ENCODE measurements at regions not wholly inside any gene's neighbourhood (a gene's known extent, or its start where the extent isn't known, plus 50 kb on each side); places are given as distances from the start of the nearest gene placed in this dataset.

GRCh38 chr6:11349880-11350279 is 117.4 kb upstream of the NEDD9 start:
- Histone ChIP-seq H3K27ac (ENCODE audit: low read depth in 1 of 2, low read length in 2 of 2) (no peak overlapping the region), H3K4me1 (ENCODE audit: control insufficient read depth in 1 of 2, insufficient read depth in 2 of 2, low read length in 2 of 2) (peaks cover 0 to 2% of the 10 kb centered on the region in 2 donors), H3K36me3 (ENCODE audit: control insufficient read depth in 1 of 2, insufficient read depth in 2 of 2, low read length in 1 of 2) (no peaks in the 10 kb centered on the region), H3K4me3 (ENCODE audit: low read length in 2 of 2) (no peak overlapping the region), H3K27me3 (ENCODE audit: control insufficient read depth in 1 of 2, insufficient read depth in 2 of 2, low read length in 1 of 2) (no peaks in the 10 kb centered on the region), H3K9me3 (ENCODE audit: control insufficient read depth, low read length) (no peaks in the 10 kb centered on the region)
- intact Hi-C loops (cut with DNase I): loop anchor here (5.0 to 10.0 kb wide), 2 partner anchors 62 to 65 kb away; no protein-coding TSS in a partner anchor
- no peak for DNase-seq
- ATAC-seq (ENCODE audit: low FRiP score): no peak

- intact Hi-C loops (cut with DNase I): no loop called here
- H3K4me3 ChIP-seq (ENCODE audit: low read length in 2 of 2): no peak overlapping the region
- H3K4me1 ChIP-seq (ENCODE audit: control insufficient read depth in 1 of 2, insufficient read depth in 2 of 2, low read length in 2 of 2): no peaks in the 10 kb centered on the region
- no peak overlapping the region for H3K27ac ChIP-seq (ENCODE audit: low read depth in 1 of 2, low read length in 2 of 2)
- ATAC-seq (ENCODE audit: low FRiP score) (no peak), DNase-seq (no peak)
- H3K36me3 ChIP-seq (ENCODE audit: control insufficient read depth in 1 of 2, insufficient read depth in 2 of 2, low read length in 1 of 2): no peaks in the 10 kb centered on the region
- H3K9me3 ChIP-seq (ENCODE audit: control insufficient read depth, low read length): no peaks in the 10 kb centered on the region
- H3K27me3 ChIP-seq (ENCODE audit: control insufficient read depth in 1 of 2, insufficient read depth in 2 of 2, low read length in 1 of 2): no peaks in the 10 kb centered on the region
- 92% methylated on average over 1 of the region's 1 CpG for WGBS, 2 donors
Observed at GRCh38 chr6:11346516-11346915, 114.0 kb upstream of the NEDD9 start.

GRCh38 chr6:11345536-11345935 is 113.1 kb upstream of the NEDD9 start:
- no peak overlapping the region for H3K4me3 ChIP-seq (ENCODE audit: low read length in 2 of 2)
- ATAC-seq (ENCODE audit: low FRiP score) (no peak), DNase-seq (no peak)
- H3K27me3 ChIP-seq (ENCODE audit: control insufficient read depth in 1 of 2, insufficient read depth in 2 of 2, low read length in 1 of 2): no peaks in the 10 kb centered on the region
- no peak overlapping the region for H3K27ac ChIP-seq (ENCODE audit: low read depth in 1 of 2, low read length in 2 of 2)
- H3K36me3 ChIP-seq (ENCODE audit: control insufficient read depth in 1 of 2, insufficient read depth in 2 of 2, low read length in 1 of 2): no peaks in the 10 kb centered on the region
- WGBS, 2 donors: 97 to 99% methylated on average over 5 of the region's 5 CpGs
- H3K4me1 ChIP-seq (ENCODE audit: control insufficient read depth in 1 of 2, insufficient read depth in 2 of 2, low read length in 2 of 2): no peaks in the 10 kb centered on the region
- intact Hi-C loops (cut with DNase I): no loop called here
- peaks cover 5% of the 10 kb centered on the region for H3K9me3 ChIP-seq (ENCODE audit: control insufficient read depth, low read length)

DNA sequence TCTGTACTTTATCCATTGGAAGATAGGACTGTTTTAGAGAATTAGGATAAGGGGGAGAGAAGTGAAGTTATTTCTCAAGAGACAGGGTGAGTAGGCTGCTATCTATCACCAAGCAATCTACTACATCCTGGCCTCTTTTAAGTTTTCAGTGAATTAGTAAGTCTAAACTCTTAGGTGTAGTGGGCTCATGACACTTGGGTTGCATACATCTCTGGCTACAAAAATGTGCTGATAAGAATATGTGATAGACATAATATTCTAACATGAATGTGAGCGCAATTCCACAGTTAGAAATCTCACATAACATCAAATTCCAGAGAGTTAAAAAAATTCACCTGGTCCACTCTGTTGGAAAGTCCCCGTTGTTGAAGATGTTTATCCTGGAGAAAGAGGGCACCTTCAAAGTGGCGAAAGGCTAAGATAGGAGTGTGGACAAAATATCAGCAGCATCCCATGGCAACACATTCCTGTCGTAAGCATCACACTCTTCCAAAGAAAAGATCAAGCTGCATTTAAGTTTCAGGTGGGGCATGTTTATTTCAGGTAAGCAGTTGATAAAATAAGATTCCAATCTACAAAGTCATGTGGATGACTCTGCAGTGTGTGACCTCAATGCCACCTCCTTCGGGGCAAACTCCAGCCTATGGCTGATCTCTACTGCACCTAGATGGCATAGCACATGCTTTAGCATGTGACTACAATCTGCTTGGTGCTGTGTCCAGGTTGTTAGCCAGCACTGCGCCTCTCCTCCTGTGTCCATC is 111.7 kb upstream of the NEDD9 start:
- Histone ChIP-seq H3K4me3 (ENCODE audit: low read length in 2 of 2) (no peak overlapping the region), H3K27ac (ENCODE audit: low read depth in 1 of 2, low read length in 2 of 2) (no peak overlapping the region), H3K9me3 (ENCODE audit: control insufficient read depth, low read length) (peaks cover 5% of the 10 kb centered on the region), H3K36me3 (ENCODE audit: control insufficient read depth in 1 of 2, insufficient read depth in 2 of 2, low read length in 1 of 2) (no peaks in the 10 kb centered on the region), H3K4me1 (ENCODE audit: control insufficient read depth in 1 of 2, insufficient read depth in 2 of 2, low read length in 2 of 2) (no peaks in the 10 kb centered on the region), H3K27me3 (ENCODE audit: control insufficient read depth in 1 of 2, insufficient read depth in 2 of 2, low read length in 1 of 2) (no peaks in the 10 kb centered on the region)
- no peak for DNase-seq
- WGBS, 2 donors: 84 to 85% methylated on average over 6 of the region's 6 CpGs
- intact Hi-C loops (cut with DNase I): no loop called here
- ATAC-seq (ENCODE audit: low FRiP score): no peak

GRCh38 chr6:11341867-11342266 is 109.4 kb upstream of the NEDD9 start:
- Histone ChIP-seq H3K4me1 (ENCODE audit: control insufficient read depth in 1 of 2, insufficient read depth in 2 of 2, low read length in 2 of 2) (no peaks in the 10 kb centered on the region), H3K9me3 (ENCODE audit: control insufficient read depth, low read length) (peaks cover 5% of the 10 kb centered on the region), H3K27ac (ENCODE audit: low read depth in 1 of 2, low read length in 2 of 2) (no peak overlapping the region), H3K36me3 (ENCODE audit: control insufficient read depth in 1 of 2, insufficient read depth in 2 of 2, low read length in 1 of 2) (no peaks in the 10 kb centered on the region), H3K4me3 (ENCODE audit: low read length in 2 of 2) (no peak overlapping the region), H3K27me3 (ENCODE audit: control insufficient read depth in 1 of 2, insufficient read depth in 2 of 2, low read length in 1 of 2) (no peaks in the 10 kb centered on the region)
- whole genome bisulfite sequencing, 2 donors: 89 to 97% methylated on average over 2 of the region's 2 CpGs
- ATAC-seq (ENCODE audit: low FRiP score) (no peak), DNase-seq (no peak)
- intact Hi-C loops (cut with DNase I): no loop called here

- H3K4me3 ChIP-seq (ENCODE audit: low read length in 2 of 2): no peak overlapping the region
- 82 to 84% methylated on average over 3 of the region's 3 CpGs for WGBS, 2 donors
- peaks cover 5% of the 10 kb centered on the region for H3K9me3 ChIP-seq (ENCODE audit: control insufficient read depth, low read length)
- no peaks in the 10 kb centered on the region for H3K4me1 ChIP-seq (ENCODE audit: control insufficient read depth in 1 of 2, insufficient read depth in 2 of 2, low read length in 2 of 2)
- no peak for ATAC-seq (ENCODE audit: low FRiP score)
- no peaks in the 10 kb centered on the region for H3K27me3 ChIP-seq (ENCODE audit: control insufficient read depth in 1 of 2, insufficient read depth in 2 of 2, low read length in 1 of 2)
- H3K27ac ChIP-seq (ENCODE audit: low read depth in 1 of 2, low read length in 2 of 2): no peak overlapping the region
- intact Hi-C loops (cut with DNase I): no loop called here
- no peaks in the 10 kb centered on the region for H3K36me3 ChIP-seq (ENCODE audit: control insufficient read depth in 1 of 2, insufficient read depth in 2 of 2, low read length in 1 of 2)
- DNase-seq: no peak
Observed at GRCh38 chr6:11341303-11341702, 108.8 kb upstream of the NEDD9 start.

DNA sequence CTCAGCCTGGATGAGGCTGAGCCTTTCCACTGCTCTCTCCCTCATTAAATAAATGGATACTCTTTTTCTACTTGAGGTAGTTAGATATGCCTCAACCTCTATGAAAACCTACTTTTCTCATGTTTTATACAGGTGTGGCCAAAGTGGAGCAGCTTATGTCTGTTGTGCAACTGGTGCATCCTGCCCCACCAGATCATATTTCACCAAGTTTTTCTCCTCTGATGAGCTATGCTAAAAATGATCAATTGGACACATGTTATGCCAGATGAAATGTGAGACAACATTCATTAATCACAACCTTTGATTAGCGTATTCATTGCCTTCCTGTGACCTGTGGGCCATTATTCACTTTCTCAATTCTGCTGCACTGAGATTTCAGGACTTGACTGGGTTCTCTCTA is 106.9 kb upstream of the NEDD9 start:
- ATAC-seq (ENCODE audit: low FRiP score) (no peak), DNase-seq (no peak)
- intact Hi-C loops (cut with DNase I): no loop called here
- H3K4me1 ChIP-seq (ENCODE audit: control insufficient read depth in 1 of 2, insufficient read depth in 2 of 2, low read length in 2 of 2): no peaks in the 10 kb centered on the region
- H3K27me3 ChIP-seq (ENCODE audit: control insufficient read depth in 1 of 2, insufficient read depth in 2 of 2, low read length in 1 of 2): no peaks in the 10 kb centered on the region
- no peak overlapping the region for H3K27ac ChIP-seq (ENCODE audit: low read depth in 1 of 2, low read length in 2 of 2)
- no peak overlapping the region for H3K4me3 ChIP-seq (ENCODE audit: low read length in 2 of 2)
- H3K9me3 ChIP-seq (ENCODE audit: control insufficient read depth, low read length): peaks cover 5% of the 10 kb centered on the region
- no peaks in the 10 kb centered on the region for H3K36me3 ChIP-seq (ENCODE audit: control insufficient read depth in 1 of 2, insufficient read depth in 2 of 2, low read length in 1 of 2)
- 78 to 81% methylated on average over 1 of the region's 1 CpG for WGBS, 2 donors

GRCh38 chr6:11337306-11337705 is 104.8 kb upstream of the NEDD9 start:
- intact Hi-C loops (cut with DNase I): no loop called here

DNA sequence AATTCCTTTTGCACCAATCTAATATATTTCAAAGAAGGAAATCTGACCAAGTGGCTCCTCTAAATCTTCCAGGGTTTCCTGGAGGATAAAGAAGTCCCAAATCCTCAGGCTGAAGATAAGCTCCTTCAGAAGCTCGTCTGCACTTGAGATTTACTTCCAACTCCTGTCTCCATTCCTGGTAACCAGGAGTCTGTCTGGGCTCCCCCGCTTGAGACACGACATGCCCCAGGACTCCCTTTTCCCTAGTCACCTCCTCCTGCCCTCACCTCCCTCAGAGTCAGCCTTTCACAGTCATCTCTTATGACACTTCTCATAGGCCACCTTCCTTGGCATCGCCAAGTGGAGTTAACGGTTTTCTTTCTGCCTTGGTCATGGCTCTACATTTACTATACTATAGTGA is 103.4 kb upstream of the NEDD9 start:
- no peaks in the 10 kb centered on the region for H3K27me3 ChIP-seq (ENCODE audit: control insufficient read depth in 1 of 2, insufficient read depth in 2 of 2, low read length in 1 of 2)
- intact Hi-C loops (cut with DNase I): no loop called here
- no peaks in the 10 kb centered on the region for H3K36me3 ChIP-seq (ENCODE audit: control insufficient read depth in 1 of 2, insufficient read depth in 2 of 2, low read length in 1 of 2)
- no peaks in the 10 kb centered on the region for H3K4me1 ChIP-seq (ENCODE audit: control insufficient read depth in 1 of 2, insufficient read depth in 2 of 2, low read length in 2 of 2)
- 94 to 98% methylated on average over 5 of the region's 5 CpGs for WGBS, 2 donors
- ATAC-seq (ENCODE audit: low FRiP score) (no peak), DNase-seq (no peak)
- H3K4me3 ChIP-seq (ENCODE audit: low read length in 2 of 2): no peak overlapping the region
- no peak overlapping the region for H3K27ac ChIP-seq (ENCODE audit: low read depth in 1 of 2, low read length in 2 of 2)
- H3K9me3 ChIP-seq (ENCODE audit: control insufficient read depth, low read length): peaks cover 1% of the 10 kb centered on the region

More at GRCh38 chr6:11337306-11337705, 104.8 kb upstream of the NEDD9 start:
- Histone ChIP-seq H3K9me3 (ENCODE audit: control insufficient read depth, low read length) (peaks cover 5% of the 10 kb centered on the region), H3K27ac (ENCODE audit: low read depth in 1 of 2, low read length in 2 of 2) (no peak overlapping the region), H3K36me3 (ENCODE audit: control insufficient read depth in 1 of 2, insufficient read depth in 2 of 2, low read length in 1 of 2) (no peaks in the 10 kb centered on the region), H3K4me1 (ENCODE audit: control insufficient read depth in 1 of 2, insufficient read depth in 2 of 2, low read length in 2 of 2) (no peaks in the 10 kb centered on the region), H3K4me3 (ENCODE audit: low read length in 2 of 2) (no peak overlapping the region), H3K27me3 (ENCODE audit: control insufficient read depth in 1 of 2, insufficient read depth in 2 of 2, low read length in 1 of 2) (no peaks in the 10 kb centered on the region)
- 93 to 95% methylated on average over 5 of the region's 5 CpGs for WGBS, 2 donors
- no peak for DNase-seq
- ATAC-seq (ENCODE audit: low FRiP score): no peak

Data from aorta (tissue), 5 donors.